Spleen (tissue), 7 donors: ENCODE measurements at regions not wholly inside any gene's neighbourhood (a gene's known extent, or its start where the extent isn't known, plus 50 kb on each side); places are given as distances from the start of the nearest gene placed in this dataset.

Experiments
- CTCF ChIP-seq, 11 experiments: fragments of 200-600 bp in 7 of 11; fragments of 450-650 bp in 4 of 11; sonication (generic) in 4 of 11; IDR thresholded peaks in 8 of 11; conservative IDR thresholded peaks in 3 of 11; 1 replicate in 7 of 11; 2 replicates in 4 of 11; pipeline versions ENCODE4 v1.4.0 to v1.8.0; 2016 to 2021; ENCODE audit warnings: antibody characterized with exemption in 11 of 11, inconsistent platforms in 4 of 11, mild to moderate bottlenecking in 1 of 11
- POLR2A ChIP-seq, 3 donors: fragments of 450-650 bp; IDR thresholded peaks; one replicate each; pipeline ENCODE4 v1.5.1; 2017; ENCODE audit warnings: antibody characterized with exemption in 3 of 3, mild to moderate bottlenecking in 1 of 3
- POLR2AphosphoS5 ChIP-seq, 3 donors: sonication (generic); formaldehyde crosslinking; IDR thresholded peaks; one replicate each; pipeline ENCODE4 v1.5.1; 2017; ENCODE audit warnings: antibody characterized with exemption in 3 of 3
- donor health status: DM: no; HTN: no; CAD: no; lungs with moderate emphysema.
- donor health status: DM: no; HTN: no; CAD: no.
- donor health status: DM: no; HTN: no; CAD: no.

DNA sequence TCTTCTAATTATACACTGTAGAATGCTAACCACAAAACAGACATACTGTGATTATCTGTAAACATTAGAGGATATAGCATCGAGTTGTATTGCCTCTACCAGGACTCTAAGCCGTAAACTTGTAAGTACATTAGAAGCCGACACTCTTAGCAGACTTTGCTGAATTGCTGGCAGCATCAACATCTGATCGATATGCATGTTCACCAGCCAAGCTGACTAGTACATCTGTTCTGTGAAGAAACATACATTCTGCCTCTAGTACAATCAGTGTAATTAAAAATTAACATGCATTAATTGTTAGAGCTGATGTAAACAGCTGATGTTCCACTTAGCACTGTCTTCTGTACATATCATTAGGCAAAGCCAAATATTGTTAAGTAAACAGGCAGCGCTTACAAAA, 502.2 kb downstream of the NR4A2 start:
- TF ChIP-seq CTCF (IDR thresholded peaks at IDR 0.05 in 8 of 11, conservative IDR thresholded peaks at IDR 0.05 in 3 of 11) (no peak), POLR2AphosphoS5 (IDR thresholded peaks at IDR 0.05) (no peak), POLR2A (IDR thresholded peaks at IDR 0.05) (no peak)
